ENCODE measurements at regions not wholly inside any gene's neighbourhood (a gene's known extent, or its start where the extent isn't known, plus 50 kb on each side); places are given as distances from the start of the nearest gene placed in this dataset.

DNA sequence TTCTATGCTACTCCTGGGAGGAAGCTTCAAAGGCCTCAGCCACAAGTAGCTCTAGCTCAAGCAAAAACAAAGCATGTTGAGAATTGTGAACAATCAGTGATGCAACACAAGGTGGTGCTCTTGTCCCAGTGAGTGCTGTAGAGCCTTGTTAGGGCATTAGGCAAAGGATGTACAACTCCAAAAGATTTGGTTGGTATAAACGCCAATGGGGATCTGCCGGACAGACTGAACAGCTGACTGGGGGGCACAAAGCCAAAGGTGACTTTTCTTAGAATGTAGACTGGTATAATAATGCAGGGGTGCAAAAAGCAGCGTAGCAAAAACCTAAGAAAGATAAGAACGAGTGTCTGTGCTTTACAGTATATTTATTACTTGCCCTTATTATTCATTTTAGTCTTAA is 62.6 kb upstream of the ALB start:
- TF ChIP-seq, protein P1, sequence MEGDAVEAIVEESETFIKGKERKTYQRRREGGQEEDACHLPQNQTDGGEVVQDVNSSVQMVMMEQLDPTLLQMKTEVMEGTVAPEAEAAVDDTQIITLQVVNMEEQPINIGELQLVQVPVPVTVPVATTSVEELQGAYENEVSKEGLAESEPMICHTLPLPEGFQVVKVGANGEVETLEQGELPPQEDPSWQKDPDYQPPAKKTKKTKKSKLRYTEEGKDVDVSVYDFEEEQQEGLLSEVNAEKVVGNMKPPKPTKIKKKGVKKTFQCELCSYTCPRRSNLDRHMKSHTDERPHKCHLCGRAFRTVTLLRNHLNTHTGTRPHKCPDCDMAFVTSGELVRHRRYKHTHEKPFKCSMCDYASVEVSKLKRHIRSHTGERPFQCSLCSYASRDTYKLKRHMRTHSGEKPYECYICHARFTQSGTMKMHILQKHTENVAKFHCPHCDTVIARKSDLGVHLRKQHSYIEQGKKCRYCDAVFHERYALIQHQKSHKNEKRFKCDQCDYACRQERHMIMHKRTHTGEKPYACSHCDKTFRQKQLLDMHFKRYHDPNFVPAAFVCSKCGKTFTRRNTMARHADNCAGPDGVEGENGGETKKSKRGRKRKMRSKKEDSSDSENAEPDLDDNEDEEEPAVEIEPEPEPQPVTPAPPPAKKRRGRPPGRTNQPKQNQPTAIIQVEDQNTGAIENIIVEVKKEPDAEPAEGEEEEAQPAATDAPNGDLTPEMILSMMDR (IDR thresholded peaks at IDR 0.05): peak; percentile 25 to 37 (median 28)
- no peak for TF ChIP-seq POLR2A (IDR thresholded peaks at IDR 0.05)
